B cell (primary cell): ENCODE measurements at regions not wholly inside any gene's neighbourhood (a gene's known extent, or its start where the extent isn't known, plus 50 kb on each side); places are given as distances from the start of the nearest gene placed in this dataset.

Experiments
- ATAC-seq: fragments of 200-7000 bp; cut with Tn5 transposase; one replicate; pipeline ENCODE4 v1.10.0; 2021; ENCODE audit warnings: low read depth, mild to moderate bottlenecking, moderate number of reproducible peaks, moderate library complexity
- CTCF ChIA-PET: fragments of 350-600 bp; sonication (Branson Sonifier 250); formaldehyde crosslinking; loops from one replicate; lab custom pipeline; 2021; ENCODE audit warnings: antibody characterized with exemption, inconsistent platforms; lab: Charles Lee
- POLR2A ChIA-PET: fragments of 350-600 bp; sonication (Branson Sonifier 250); formaldehyde crosslinking; loops from one replicate; lab custom pipeline; 2021; ENCODE audit warnings: antibody characterized with exemption; lab: Charles Lee
- DNase-seq: peaks from one replicate; pipeline ENCODE4 v3.0.0; 2013
- H2AFZ ChIP-seq: 2 replicates; pipeline ENCODE4 v1.6.1; 2012; ENCODE audit warnings: mild to moderate bottlenecking, low read depth, low read length; ENCODE audit not compliant: insufficient read depth, poor library complexity, severe bottlenecking
- H3K27ac ChIP-seq, 2 donors: 1 replicate in 1 of 2; 2 replicates in 1 of 2; pipeline ENCODE4 v1.5.1; 2012 to 2013; ENCODE audit warnings: low read length in 2 of 2, mild to moderate bottlenecking in 2 of 2, moderate library complexity in 1 of 2
- H3K27me3 ChIP-seq, 4 experiments: fragments of 200-600 bp in 1 of 4; sonication (generic) in 1 of 4; replicated peaks in 1 of 4; 1 replicate in 2 of 4; 2 replicates in 2 of 4; pipeline versions ENCODE4 v1.6.1 to v1.7.0; 2013 to 2016; ENCODE audit warnings: low read length in 3 of 4, mild to moderate bottlenecking in 2 of 4, mixed read lengths in 1 of 4, moderate library complexity in 1 of 4; ENCODE audit not compliant: insufficient read depth in 4 of 4, control insufficient read depth in 3 of 4; ENCODE audit errors: control extremely low read depth in 1 of 4
- H3K36me3 ChIP-seq, 2 experiments: replicated peaks in 1 of 2; 1 replicate in 1 of 2; 2 replicates in 1 of 2; pipeline versions ENCODE4 v1.6.1 to v1.7.1; 2013; ENCODE audit warnings: low read length in 1 of 2; ENCODE audit not compliant: insufficient read depth in 2 of 2, control insufficient read depth in 1 of 2; ENCODE audit errors: control extremely low read depth in 1 of 2, extremely low read depth in 1 of 2
- H3K4me1 ChIP-seq, 2 donors: fragments of 200-600 bp in 1 of 2; sonication (generic) in 1 of 2; 1 replicate in 1 of 2; 2 replicates in 1 of 2; pipeline versions ENCODE4 v1.5.1 to v1.6.1; 2013 to 2017; ENCODE audit warnings: low read length in 2 of 2; ENCODE audit not compliant: control insufficient read depth in 2 of 2, insufficient read depth in 2 of 2
- H3K4me2 ChIP-seq: replicated peaks from 2 replicates; pipeline ENCODE3; 2012; ENCODE audit warnings: mild to moderate bottlenecking, low read depth, low read length; ENCODE audit not compliant: poor library complexity, severe bottlenecking
- H3K4me3 ChIP-seq, 5 experiments: fragments of 200-600 bp in 1 of 5; sonication (generic) in 1 of 5; 1 replicate in 3 of 5; 2 replicates in 2 of 5; pipeline versions ENCODE4 v1.5.1 to v1.7.0; 2011 to 2016; ENCODE audit warnings: low read length in 4 of 5, mild to moderate bottlenecking in 4 of 5, low read depth in 2 of 5, control low read depth in 1 of 5, moderate library complexity in 1 of 5; ENCODE audit not compliant: insufficient read depth in 1 of 5; ENCODE audit errors: control extremely low read depth in 1 of 5, extremely low read depth in 1 of 5
- H3K79me2 ChIP-seq: fragments of 200-600 bp; sonication (generic); one replicate; pipeline ENCODE4 v1.6.0; 2016; ENCODE audit warnings: low read length; ENCODE audit not compliant: control insufficient read depth, insufficient read depth
- H3K9ac ChIP-seq: fragments of 200-600 bp; sonication (generic); 2 replicates; pipeline ENCODE4 v1.6.1; 2017; ENCODE audit warnings: mild to moderate bottlenecking, low read length, moderate library complexity
- H3K9me3 ChIP-seq, 3 donors: one replicate each; pipeline versions ENCODE4 v1.6.1 to v1.7.1; 2013; ENCODE audit warnings: low read length in 2 of 3; ENCODE audit not compliant: control insufficient read depth in 2 of 3, insufficient read depth in 1 of 3; ENCODE audit errors: control extremely low read depth in 1 of 3
- H4K20me1 ChIP-seq: 2 replicates; pipeline ENCODE4 v1.6.0; 2012; ENCODE audit warnings: mild to moderate bottlenecking, low read length; ENCODE audit not compliant: insufficient read depth, control insufficient read depth, poor library complexity, severe bottlenecking
- H3K27ac Mint-ChIP-seq: one replicate; pipeline ENCODE4 v1.8.0; 2021; ENCODE audit warnings: mixed read lengths
- H3K27me3 Mint-ChIP-seq: one replicate; pipeline ENCODE4 v1.8.0; 2021; ENCODE audit warnings: mixed read lengths
- H3K4me1 Mint-ChIP-seq: one replicate; pipeline ENCODE4 v1.8.0; 2021; ENCODE audit warnings: mixed read lengths
- H3K4me3 Mint-ChIP-seq: one replicate; pipeline ENCODE4 v1.8.0; 2021; ENCODE audit warnings: mixed read lengths
- H3K9me3 Mint-ChIP-seq: one replicate; pipeline ENCODE4 v1.8.0; 2022; ENCODE audit warnings: mixed read lengths; ENCODE audit not compliant: insufficient read depth
- EZH2 ChIP-seq: IDR thresholded peaks from 2 replicates; pipeline ENCODE4 v1.6.1; 2012; ENCODE audit warnings: borderline replicate concordance, low read depth, mild to moderate bottlenecking, moderate library complexity, low read length; ENCODE audit not compliant: insufficient read depth, poor library complexity, severe bottlenecking
- WGBS: methylation state at CpG from one replicate; pipeline ENCODE4 v1.1.5; 2013; ENCODE audit warnings: missing lambda C conversion rate; ENCODE audit not compliant: insufficient coverage; 5-methylcytosine and 5-hydroxymethylcytosine counted together
- intact Hi-C: fragments of 100-400 bp; cut with micrococcal nuclease; formaldehyde crosslinking; loops from one replicate; pipeline ENCODE4 v1.10.0; 2022
- TF ChIP-seq, protein P1 (sequence below): fragments of 200-600 bp; IDR thresholded peaks from one replicate; pipeline ENCODE4 v1.8.0; 2022; ENCODE audit warnings: antibody characterized with exemption, mild to moderate bottlenecking

DNA sequence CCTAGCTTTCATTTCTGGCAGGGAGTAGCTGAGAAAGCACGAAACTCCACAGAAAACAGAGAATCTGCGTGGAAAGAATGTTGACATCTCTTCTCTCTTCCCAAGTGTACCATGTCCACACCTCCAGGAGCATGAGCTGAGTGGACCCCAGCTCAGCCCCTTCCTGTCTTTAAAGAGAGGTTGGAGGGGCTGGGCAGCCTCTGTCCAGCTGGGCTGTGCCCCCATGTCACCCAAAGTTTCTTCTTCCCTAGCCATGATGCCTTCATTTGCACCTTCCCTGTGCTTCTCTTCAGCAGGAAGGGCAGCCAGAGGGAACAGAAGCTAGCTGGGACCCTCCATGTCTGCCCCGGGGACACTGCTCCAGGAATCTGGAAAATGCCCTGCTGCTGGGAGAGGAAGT lies 655.0 kb upstream of the DEFB115 start:
- DNase-seq, result no peak
- H3K27ac Mint-ChIP-seq, result no peak overlapping the region
- H3K36me3 ChIP-seq, result no peaks in the 10 kb centered on the region
- no peak overlapping the region for H2AFZ ChIP-seq
- H3K9ac ChIP-seq, result no peak overlapping the region
- peaks cover 0 to 39% (median 2%) of the 10 kb centered on the region in 3 donors for H3K9me3 ChIP-seq
- no peak overlapping the region for H3K27ac ChIP-seq
- no peaks in the 10 kb centered on the region for H3K4me1 ChIP-seq
- H4K20me1 ChIP-seq, result no peaks in the 10 kb centered on the region
- H3K27me3 Mint-ChIP-seq, result no peaks in the 10 kb centered on the region
- ChIA-PET CTCF (no interaction called here), POLR2A (no interaction called here)
- intact Hi-C loops, result no loop called here
- H3K4me3 Mint-ChIP-seq, result no peak overlapping the region
- no peak overlapping the region for H3K4me2 ChIP-seq
- TF ChIP-seq, protein P1, sequence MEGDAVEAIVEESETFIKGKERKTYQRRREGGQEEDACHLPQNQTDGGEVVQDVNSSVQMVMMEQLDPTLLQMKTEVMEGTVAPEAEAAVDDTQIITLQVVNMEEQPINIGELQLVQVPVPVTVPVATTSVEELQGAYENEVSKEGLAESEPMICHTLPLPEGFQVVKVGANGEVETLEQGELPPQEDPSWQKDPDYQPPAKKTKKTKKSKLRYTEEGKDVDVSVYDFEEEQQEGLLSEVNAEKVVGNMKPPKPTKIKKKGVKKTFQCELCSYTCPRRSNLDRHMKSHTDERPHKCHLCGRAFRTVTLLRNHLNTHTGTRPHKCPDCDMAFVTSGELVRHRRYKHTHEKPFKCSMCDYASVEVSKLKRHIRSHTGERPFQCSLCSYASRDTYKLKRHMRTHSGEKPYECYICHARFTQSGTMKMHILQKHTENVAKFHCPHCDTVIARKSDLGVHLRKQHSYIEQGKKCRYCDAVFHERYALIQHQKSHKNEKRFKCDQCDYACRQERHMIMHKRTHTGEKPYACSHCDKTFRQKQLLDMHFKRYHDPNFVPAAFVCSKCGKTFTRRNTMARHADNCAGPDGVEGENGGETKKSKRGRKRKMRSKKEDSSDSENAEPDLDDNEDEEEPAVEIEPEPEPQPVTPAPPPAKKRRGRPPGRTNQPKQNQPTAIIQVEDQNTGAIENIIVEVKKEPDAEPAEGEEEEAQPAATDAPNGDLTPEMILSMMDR, result no peak
- TF ChIP-seq EZH2, result no peak
- no peak overlapping the region for H3K4me3 ChIP-seq
- no peaks in the 10 kb centered on the region for H3K27me3 ChIP-seq
- WGBS, result 65% methylated on average over 3 of the region's 3 CpGs
- ATAC-seq, result no peak
- no peaks in the 10 kb centered on the region for H3K4me1 Mint-ChIP-seq
- peaks cover 13% of the 10 kb centered on the region for H3K9me3 Mint-ChIP-seq
- no peaks in the 10 kb centered on the region for H3K79me2 ChIP-seq

DNA sequence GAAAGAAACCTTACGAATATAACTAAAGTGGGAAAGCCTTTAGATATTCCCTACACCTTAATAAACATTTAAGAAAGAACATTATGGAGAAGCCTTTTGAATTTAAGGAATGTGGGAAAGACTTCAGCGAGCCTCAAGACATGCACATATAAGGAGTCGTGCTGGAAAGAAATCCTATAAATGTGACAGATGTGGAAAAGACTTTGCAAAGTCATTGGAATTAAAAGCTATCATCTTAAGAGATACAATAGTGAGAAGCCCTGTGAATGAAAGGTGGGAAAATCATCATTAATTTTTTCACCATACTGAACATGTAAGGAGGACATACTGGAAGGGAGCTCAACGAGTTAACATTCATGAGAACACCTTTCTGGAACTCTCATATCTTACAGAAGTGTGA lies 650.5 kb upstream of the DEFB115 start:
- ChIA-PET CTCF (no interaction called here), POLR2A (no interaction called here)
- Histone ChIP-seq H3K27ac (no peak overlapping the region), H3K27me3 (no peaks in the 10 kb centered on the region), H3K9me3 (peaks cover 0 to 31% (median 1%) of the 10 kb centered on the region in 3 donors), H4K20me1 (no peaks in the 10 kb centered on the region), H3K4me1 (no peaks in the 10 kb centered on the region), H3K79me2 (no peaks in the 10 kb centered on the region), H3K4me2 (no peak overlapping the region), H2AFZ (no peak overlapping the region), H3K9ac (no peak overlapping the region), H3K4me3 (no peak overlapping the region), H3K36me3 (no peaks in the 10 kb centered on the region)
- 90% methylated on average over 2 of the region's 4 CpGs for WGBS
- ATAC-seq (no peak), DNase-seq (no peak)
- Mint-ChIP-seq H3K9me3 (peaks cover 14% of the 10 kb centered on the region), H3K27ac (no peak overlapping the region), H3K4me1 (no peaks in the 10 kb centered on the region), H3K27me3 (no peaks in the 10 kb centered on the region), H3K4me3 (no peak overlapping the region)
- TF ChIP-seq EZH2, result no peak
- TF ChIP-seq, protein P1, result no peak
- intact Hi-C loops, result no loop called here
